ENCODE measurements at regions not wholly inside any gene's neighbourhood (a gene's known extent, or its start where the extent isn't known, plus 50 kb on each side); places are given as distances from the start of the nearest gene placed in this dataset.

DNA sequence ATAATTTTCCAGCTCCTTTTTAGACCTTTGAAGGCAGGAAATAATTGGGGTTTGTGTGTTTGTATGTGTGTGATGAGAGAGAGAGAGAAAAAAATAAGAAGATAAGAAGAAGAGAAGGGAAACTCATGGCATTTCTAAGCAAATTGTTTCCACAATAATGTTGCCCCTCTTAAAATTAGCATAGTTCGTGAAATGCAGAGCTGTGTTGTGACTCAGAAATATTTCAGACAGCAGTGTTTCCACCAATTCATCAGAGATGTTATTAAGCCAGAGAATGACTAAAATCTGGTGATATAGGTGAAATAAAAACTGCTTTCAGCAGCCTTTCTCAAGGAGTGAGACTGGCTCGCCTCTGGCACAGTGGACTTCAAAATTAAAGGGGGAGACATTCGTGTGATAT, 65.9 kb upstream of the ARHGAP5 start:
- Mint-ChIP-seq H3K9me3 (no peaks in the 10 kb centered on the region), H3K36me3 (ENCODE audit: low read depth) (no peaks in the 10 kb centered on the region), H3K4me1 (ENCODE audit: low read depth) (no peaks in the 10 kb centered on the region), H3K4me3 (no peak overlapping the region), H3K27ac (no peak overlapping the region), H3K27me3 (ENCODE audit: low read depth) (peaks cover 9% of the 10 kb centered on the region)

DNA sequence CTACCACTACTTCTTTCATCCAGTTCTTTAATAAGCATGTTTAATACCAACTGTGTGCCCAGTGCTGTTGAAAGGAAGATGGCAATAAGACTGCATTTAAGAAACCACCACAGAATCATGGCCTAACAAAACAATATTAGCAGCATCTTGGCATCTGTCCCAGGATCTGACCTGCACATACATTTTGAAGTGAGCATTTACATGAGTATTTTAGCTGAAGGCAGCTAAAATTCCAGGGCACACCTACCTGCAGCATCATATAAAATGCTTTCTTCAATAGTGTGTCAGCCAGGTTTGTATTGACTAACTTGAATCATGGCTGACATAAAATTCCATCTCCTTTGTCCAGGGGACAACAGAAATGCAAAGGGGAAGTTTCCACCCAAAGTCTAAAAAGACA, 65.0 kb upstream of the ARHGAP5 start:
- Mint-ChIP-seq H3K27me3 (ENCODE audit: low read depth) (peaks cover 9% of the 10 kb centered on the region), H3K4me1 (ENCODE audit: low read depth) (no peaks in the 10 kb centered on the region), H3K36me3 (ENCODE audit: low read depth) (no peaks in the 10 kb centered on the region), H3K9me3 (no peaks in the 10 kb centered on the region), H3K4me3 (no peak overlapping the region), H3K27ac (no peak overlapping the region)

DNA sequence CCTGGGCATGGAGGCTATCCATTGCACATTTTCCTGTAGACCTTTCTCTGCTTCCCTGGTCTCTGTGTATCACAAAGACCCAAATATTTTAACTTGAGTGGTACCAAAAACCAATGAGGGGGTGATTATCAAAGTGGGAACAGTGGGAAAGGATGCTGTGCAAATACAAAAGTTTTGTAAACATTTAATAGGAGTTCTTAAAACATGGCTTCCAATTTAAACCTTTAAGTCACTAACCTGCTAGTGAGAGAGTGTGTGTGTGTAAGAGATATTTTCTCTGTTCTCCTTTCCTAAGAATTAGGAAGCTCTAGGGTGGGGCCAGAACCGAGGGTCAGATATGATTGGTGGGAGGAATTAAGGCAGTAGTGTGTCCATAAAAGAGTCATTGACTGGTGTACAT, 64.5 kb upstream of the ARHGAP5 start:
- H3K27ac Mint-ChIP-seq: no peak overlapping the region
- no peak overlapping the region for H3K4me3 Mint-ChIP-seq
- no peaks in the 10 kb centered on the region for H3K9me3 Mint-ChIP-seq
- H3K4me1 Mint-ChIP-seq (ENCODE audit: low read depth): no peaks in the 10 kb centered on the region
- no peaks in the 10 kb centered on the region for H3K36me3 Mint-ChIP-seq (ENCODE audit: low read depth)
- H3K27me3 Mint-ChIP-seq (ENCODE audit: low read depth): peaks cover 9% of the 10 kb centered on the region

DNA sequence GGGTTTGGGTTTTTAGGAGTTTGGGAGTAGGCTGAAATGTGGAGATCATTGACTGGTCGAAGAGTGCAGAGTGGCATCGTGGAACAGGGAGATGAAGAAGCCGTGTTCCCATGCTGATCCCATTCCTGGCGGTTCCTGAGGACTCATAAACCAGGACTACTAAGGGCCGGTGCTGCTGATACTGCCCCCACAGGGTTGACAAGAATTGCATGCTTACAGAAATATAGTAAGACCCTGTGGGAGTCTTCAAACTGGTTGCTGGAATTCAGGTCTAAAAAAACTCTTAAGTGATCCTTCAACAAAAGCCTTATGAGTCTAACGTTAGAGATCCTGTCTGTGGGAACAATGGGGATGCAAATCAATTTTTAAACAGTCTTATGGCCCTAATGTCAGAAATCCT, 64.0 kb upstream of the ARHGAP5 start:
- Mint-ChIP-seq H3K27me3 (ENCODE audit: low read depth) (peaks cover 9% of the 10 kb centered on the region), H3K9me3 (no peaks in the 10 kb centered on the region), H3K36me3 (ENCODE audit: low read depth) (no peaks in the 10 kb centered on the region), H3K4me1 (ENCODE audit: low read depth) (no peaks in the 10 kb centered on the region), H3K27ac (no peak overlapping the region), H3K4me3 (no peak overlapping the region)

DNA sequence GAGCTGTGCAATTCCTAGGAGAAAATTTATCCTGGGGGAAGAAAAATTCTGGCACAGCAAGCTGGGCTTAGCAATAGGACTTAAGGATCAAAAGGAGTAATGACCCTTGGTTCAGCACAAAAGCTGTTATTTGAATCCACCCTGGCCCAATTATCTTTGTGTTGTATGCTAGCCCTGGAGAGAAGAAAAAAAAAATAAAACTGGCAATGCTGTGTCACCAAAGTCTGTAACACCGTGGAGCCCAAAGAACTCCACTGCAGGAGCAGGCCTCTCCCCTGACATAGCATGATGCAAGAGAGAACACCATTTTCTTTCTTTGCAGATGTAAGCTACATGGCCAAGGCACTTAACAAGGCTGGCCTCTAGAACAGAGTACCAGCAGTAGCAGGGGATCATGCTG, 63.0 kb upstream of the ARHGAP5 start:
- no peaks in the 10 kb centered on the region for H3K36me3 Mint-ChIP-seq (ENCODE audit: low read depth)
- no peak overlapping the region for H3K4me3 Mint-ChIP-seq
- H3K27me3 Mint-ChIP-seq (ENCODE audit: low read depth): peaks cover 6% of the 10 kb centered on the region
- H3K27ac Mint-ChIP-seq: no peak overlapping the region
- H3K9me3 Mint-ChIP-seq: no peaks in the 10 kb centered on the region
- no peaks in the 10 kb centered on the region for H3K4me1 Mint-ChIP-seq (ENCODE audit: low read depth)

DNA sequence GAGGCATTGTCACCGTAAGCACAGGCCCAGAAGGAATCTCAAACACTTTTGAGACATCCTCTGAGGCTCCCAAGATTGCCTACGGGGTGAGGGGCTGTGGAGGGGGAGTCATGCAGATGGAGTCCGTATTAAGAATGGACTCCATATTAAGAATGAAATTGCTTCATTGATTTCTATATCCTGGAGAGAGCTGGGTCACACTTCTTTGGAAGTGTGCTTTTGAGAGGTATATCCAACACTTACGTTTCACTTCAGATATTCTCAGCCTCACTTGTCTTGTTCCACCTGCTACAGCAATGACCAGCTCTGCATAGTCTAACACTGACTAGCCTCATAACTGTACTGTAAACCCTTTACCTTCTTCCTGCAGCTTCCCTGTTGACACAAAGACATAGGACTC, 62.6 kb upstream of the ARHGAP5 start:
- peaks cover 6% of the 10 kb centered on the region for H3K27me3 Mint-ChIP-seq (ENCODE audit: low read depth)
- no peaks in the 10 kb centered on the region for H3K36me3 Mint-ChIP-seq (ENCODE audit: low read depth)
- no peaks in the 10 kb centered on the region for H3K4me1 Mint-ChIP-seq (ENCODE audit: low read depth)
- H3K4me3 Mint-ChIP-seq: no peak overlapping the region
- H3K27ac Mint-ChIP-seq: no peak overlapping the region
- H3K9me3 Mint-ChIP-seq: no peaks in the 10 kb centered on the region

DNA sequence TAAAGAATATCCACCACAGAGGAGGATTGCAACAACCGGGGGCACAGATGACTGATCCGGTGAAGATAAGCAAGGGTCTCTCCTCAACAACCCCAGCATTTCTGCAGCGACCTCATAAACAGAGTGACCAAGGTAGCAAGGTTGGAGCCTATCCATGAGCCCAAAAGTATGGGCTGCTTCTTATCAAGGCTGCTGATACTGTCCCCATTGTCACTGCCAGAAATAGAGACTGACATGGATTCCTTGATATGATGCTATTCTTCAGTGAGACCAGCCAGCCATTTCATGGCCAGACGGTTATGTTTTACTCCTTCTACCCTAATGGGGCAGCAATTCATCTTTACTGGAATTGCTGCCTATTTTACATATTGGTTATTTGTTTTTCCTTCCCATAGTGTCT, 61.9 kb upstream of the ARHGAP5 start:
- no peaks in the 10 kb centered on the region for H3K4me1 Mint-ChIP-seq (ENCODE audit: low read depth)
- no peak overlapping the region for H3K27ac Mint-ChIP-seq
- H3K36me3 Mint-ChIP-seq (ENCODE audit: low read depth): no peaks in the 10 kb centered on the region
- no peak overlapping the region for H3K4me3 Mint-ChIP-seq
- no peaks in the 10 kb centered on the region for H3K9me3 Mint-ChIP-seq
- H3K27me3 Mint-ChIP-seq (ENCODE audit: low read depth): peaks cover 6% of the 10 kb centered on the region

DNA sequence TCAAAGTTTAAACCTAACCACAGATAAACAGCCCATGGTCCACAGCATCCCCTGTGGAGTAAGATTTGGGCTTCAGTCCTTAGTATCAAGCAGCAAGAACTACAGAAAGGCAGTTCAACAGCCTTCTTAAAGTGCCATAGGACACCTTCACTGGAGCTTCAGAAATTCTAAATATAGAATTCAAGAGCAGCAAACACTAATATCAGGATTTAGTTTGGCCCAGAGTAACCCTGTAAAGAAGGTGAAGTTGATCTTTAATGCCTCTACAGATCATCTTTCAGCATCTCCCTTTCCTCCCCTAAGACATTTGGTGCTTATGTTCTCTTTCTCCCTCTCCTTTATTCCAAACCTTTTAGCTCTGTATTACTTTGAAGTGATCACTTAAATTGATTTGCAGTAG, 59.5 kb upstream of the ARHGAP5 start:
- Mint-ChIP-seq H3K27ac (no peak overlapping the region), H3K9me3 (no peaks in the 10 kb centered on the region), H3K27me3 (ENCODE audit: low read depth) (no peaks in the 10 kb centered on the region), H3K36me3 (ENCODE audit: low read depth) (no peaks in the 10 kb centered on the region), H3K4me1 (ENCODE audit: low read depth) (no peaks in the 10 kb centered on the region), H3K4me3 (no peak overlapping the region)

DNA sequence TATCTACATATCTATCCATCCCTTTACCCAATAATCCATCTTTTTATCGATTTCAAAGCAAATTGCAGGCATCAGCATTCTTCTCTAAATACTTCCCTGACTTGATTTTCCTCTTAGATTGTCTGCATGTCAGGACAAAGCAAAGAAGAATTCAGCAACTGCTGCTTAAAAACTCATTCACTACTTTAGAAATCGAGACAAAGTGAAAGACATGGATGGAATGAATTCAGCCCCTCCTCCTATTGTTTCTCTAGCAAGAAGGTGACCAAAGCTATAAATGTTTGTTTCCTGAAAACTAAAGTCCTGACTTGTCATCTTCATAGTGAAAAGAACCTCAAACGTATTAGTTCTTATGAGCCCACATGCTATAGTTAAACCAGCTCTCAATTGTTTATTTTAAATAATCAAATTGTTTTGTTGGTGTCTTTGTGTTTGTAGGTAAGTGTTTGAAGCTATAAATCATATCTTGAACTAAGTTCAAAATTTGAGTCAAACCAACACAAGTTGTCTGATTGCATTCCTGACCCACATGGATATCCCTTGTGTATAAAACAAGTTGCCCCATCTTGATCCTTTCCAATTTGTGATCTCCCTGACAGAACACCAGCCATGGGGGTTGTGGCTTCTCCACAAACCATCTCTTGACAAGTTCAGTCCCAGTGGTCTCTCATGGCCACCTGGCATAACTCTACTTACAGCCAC, 58.6 kb upstream of the ARHGAP5 start:
- Mint-ChIP-seq H3K4me3 (no peak overlapping the region), H3K9me3 (no peaks in the 10 kb centered on the region), H3K36me3 (ENCODE audit: low read depth) (no peaks in the 10 kb centered on the region), H3K4me1 (ENCODE audit: low read depth) (no peaks in the 10 kb centered on the region), H3K27ac (no peak overlapping the region), H3K27me3 (ENCODE audit: low read depth) (no peaks in the 10 kb centered on the region)

DNA sequence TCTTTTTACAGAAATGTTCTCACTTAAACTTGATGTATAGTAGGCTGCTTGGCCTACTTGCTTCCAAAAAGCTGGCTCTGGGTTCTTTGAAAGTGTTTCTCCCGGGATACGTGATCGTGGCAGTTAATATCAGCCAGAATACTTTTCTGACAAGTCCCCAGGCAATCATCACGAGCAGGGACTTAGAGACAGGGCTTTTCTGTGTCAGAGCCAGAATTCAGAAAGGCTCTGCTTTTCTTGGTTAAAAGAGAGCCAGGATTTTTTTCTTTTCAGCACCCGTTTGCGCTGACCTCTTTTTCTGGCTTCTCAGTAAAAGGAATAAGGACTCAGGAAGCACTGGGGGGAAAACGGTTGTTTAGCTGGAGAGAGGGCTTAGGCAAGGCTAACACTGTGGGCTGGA, 57.8 kb upstream of the ARHGAP5 start:
- Mint-ChIP-seq H3K4me1 (ENCODE audit: low read depth) (no peaks in the 10 kb centered on the region), H3K9me3 (no peaks in the 10 kb centered on the region), H3K4me3 (no peak overlapping the region), H3K27ac (no peak overlapping the region), H3K27me3 (ENCODE audit: low read depth) (no peaks in the 10 kb centered on the region), H3K36me3 (ENCODE audit: low read depth) (no peaks in the 10 kb centered on the region)

DNA sequence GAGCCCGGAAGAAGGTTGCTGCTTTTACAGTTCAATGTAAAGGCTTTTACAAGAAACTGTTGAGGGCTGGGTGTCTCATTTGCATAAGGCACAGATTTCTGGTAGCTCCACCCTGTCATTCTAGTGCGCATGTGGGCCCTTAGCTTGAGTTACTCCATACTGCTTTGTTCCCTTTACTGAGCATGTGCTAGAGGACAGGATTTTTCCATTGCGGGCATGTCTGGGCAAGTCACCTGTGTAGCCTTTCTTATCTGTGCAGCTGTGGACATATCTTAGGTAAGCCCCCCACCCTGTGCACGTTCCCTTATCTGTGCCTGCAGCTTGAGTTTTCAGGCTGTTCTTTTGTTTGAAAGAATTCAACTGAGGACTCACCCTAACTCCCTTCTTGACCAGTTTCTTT, 56.2 kb upstream of the ARHGAP5 start:
- no peak overlapping the region for H3K27ac Mint-ChIP-seq

DNA sequence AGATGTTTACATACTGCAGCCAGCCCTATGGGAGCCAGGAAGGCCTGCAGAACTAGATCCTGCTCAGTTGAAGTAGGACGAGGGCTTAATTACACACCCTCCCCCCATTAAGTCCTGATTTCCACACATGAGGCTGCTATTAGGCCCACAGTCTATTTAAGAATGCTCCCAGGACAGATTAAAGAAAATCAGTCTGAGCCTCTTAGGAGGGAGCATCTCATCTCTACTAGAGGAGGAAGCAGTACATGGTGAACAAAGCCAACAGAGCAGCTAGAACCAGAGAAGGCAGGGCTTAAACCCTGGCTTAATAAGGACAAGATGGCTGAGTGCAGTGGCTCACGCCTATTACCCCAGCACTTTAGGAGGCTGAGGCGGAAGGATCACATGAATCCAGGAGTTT, 55.8 kb upstream of the ARHGAP5 start:
- no peaks in the 10 kb centered on the region for H3K27me3 Mint-ChIP-seq (ENCODE audit: low read depth)
- H3K9me3 Mint-ChIP-seq: no peaks in the 10 kb centered on the region
- no peak overlapping the region for H3K4me3 Mint-ChIP-seq
- no peaks in the 10 kb centered on the region for H3K36me3 Mint-ChIP-seq (ENCODE audit: low read depth)
- no peaks in the 10 kb centered on the region for H3K4me1 Mint-ChIP-seq (ENCODE audit: low read depth)
- no peak overlapping the region for H3K27ac Mint-ChIP-seq

More for the DNA sequence above, 56.2 kb upstream of the ARHGAP5 start:
- no peaks in the 10 kb centered on the region for H3K27me3 Mint-ChIP-seq (ENCODE audit: low read depth)
- no peaks in the 10 kb centered on the region for H3K36me3 Mint-ChIP-seq (ENCODE audit: low read depth)
- H3K9me3 Mint-ChIP-seq: no peaks in the 10 kb centered on the region
- H3K4me3 Mint-ChIP-seq: no peak overlapping the region
- H3K4me1 Mint-ChIP-seq (ENCODE audit: low read depth): no peaks in the 10 kb centered on the region

DNA sequence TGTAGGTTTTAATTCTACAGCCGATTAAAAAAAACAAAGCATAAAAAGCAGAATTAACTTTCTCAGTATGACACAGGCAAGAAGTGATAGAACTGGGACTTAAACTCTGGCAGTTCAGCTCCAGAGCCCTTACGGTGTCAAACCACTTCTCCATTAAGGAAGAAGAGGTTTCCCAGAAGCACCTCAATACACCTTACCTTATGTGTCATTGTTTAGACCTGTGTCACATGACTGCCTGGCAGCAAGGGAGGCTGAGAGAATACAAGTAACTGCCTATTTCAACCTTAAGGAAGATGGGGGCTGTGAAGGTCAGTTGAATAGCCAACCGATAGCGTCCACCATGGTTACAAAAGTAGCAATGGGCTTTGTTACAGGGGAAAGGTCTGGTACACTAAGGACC, 54.6 kb upstream of the ARHGAP5 start:
- Mint-ChIP-seq H3K27me3 (ENCODE audit: low read depth) (no peaks in the 10 kb centered on the region), H3K4me1 (ENCODE audit: low read depth) (no peaks in the 10 kb centered on the region), H3K4me3 (no peak overlapping the region), H3K9me3 (no peaks in the 10 kb centered on the region), H3K36me3 (ENCODE audit: low read depth) (no peaks in the 10 kb centered on the region), H3K27ac (no peak overlapping the region)

DNA sequence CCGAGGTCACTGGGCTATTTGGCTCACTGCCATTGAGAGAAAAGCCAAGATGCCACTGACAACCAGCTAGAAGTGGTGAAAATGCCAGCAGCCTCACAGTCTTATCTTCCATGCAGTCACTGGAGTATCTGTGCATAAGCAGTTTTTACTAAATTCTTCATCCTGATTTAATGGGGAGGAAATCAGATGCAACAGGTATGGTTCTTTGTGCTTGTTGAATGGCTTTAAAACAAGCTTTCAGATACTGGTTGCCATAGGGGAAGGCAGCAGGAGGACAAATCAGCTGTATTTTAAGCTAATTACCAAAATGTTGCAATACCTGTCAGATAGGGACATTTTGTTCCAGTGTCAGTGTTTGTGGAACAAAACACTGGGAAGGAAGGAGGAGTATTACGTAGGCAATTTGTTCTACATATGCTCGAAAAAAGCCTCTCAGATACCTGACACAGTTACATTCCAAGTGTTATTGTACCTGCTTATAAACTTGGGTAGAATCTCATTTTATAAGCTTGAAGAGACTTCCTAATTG, 54.1 kb upstream of the ARHGAP5 start:
- Mint-ChIP-seq H3K4me3 (no peak overlapping the region), H3K4me1 (ENCODE audit: low read depth) (no peaks in the 10 kb centered on the region)

DNA sequence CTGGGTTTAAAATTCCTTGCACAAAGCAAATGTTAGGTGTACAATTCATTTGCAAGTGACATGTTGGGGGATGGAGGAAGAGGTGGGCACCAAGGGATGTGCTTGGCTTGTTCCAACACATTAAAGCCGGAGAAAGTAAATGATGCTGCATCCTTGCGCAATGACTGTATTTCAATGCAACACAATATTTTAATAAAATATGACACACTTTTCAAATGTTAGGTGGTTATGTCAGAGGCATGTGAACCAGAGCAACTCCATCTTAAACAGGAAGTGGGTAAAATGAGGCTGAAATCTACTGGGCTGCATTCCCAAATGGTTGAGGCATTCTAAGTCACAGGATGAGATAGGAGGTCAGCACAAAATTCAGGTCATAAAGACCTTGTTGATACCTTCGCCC, 53.6 kb upstream of the ARHGAP5 start:
- Mint-ChIP-seq H3K27ac (no peak overlapping the region), H3K4me1 (ENCODE audit: low read depth) (no peaks in the 10 kb centered on the region), H3K9me3 (no peaks in the 10 kb centered on the region), H3K4me3 (no peak overlapping the region), H3K27me3 (ENCODE audit: low read depth) (no peaks in the 10 kb centered on the region), H3K36me3 (ENCODE audit: low read depth) (no peaks in the 10 kb centered on the region)

More for the DNA sequence above, 54.1 kb upstream of the ARHGAP5 start:
- Mint-ChIP-seq H3K27ac (no peak overlapping the region), H3K36me3 (ENCODE audit: low read depth) (no peaks in the 10 kb centered on the region), H3K27me3 (ENCODE audit: low read depth) (no peaks in the 10 kb centered on the region), H3K9me3 (no peaks in the 10 kb centered on the region)

Data from T-helper 1 cell treated with Interleukin-12 subunit alpha and Interleukin-12 subunit beta and Interleukin-4 antibody, amounts not matched to agents 30 μg/mL and 1 μg/mL, for 36 hours (primary cell).